ENCODE measurements at regions not wholly inside any gene's neighbourhood (a gene's known extent, or its start where the extent isn't known, plus 50 kb on each side); places are given as distances from the start of the nearest gene placed in this dataset.

- TF ChIP-seq CTCF (IDR thresholded peaks at IDR 0.05) (no peak), POLR2A (IDR thresholded peaks at IDR 0.05) (no peak)
Measured at GRCh38 chr5:18420711-18421110, 786.5 kb downstream of the TAF11L14 start.

Data from Peyer's patch (tissue), 4 donors.